GM13976 (cell line): ENCODE measurements at regions not wholly inside any gene's neighbourhood (a gene's known extent, or its start where the extent isn't known, plus 50 kb on each side); places are given as distances from the start of the nearest gene placed in this dataset.

Experiments
- DNase-seq: peaks from one replicate; pipeline ENCODE4 v3.0.0; 2012; ENCODE audit warnings: low spot score
- in situ Hi-C: fragments of 300-500 bp; cut with MboI; formaldehyde crosslinking; loops from one replicate; pipeline ENCODE4 v1.12.0; 2022; ENCODE audit warnings: low sequenced_read_pairs, mixed read lengths, inconsistent platforms; ENCODE audit not compliant: unreplicated experiment
- TF ChIP-seq, protein P1 (sequence below): IDR thresholded peaks from 2 replicates; pipeline ENCODE4 v1.5.1; 2012; ENCODE audit warnings: borderline replicate concordance, mild to moderate bottlenecking; ENCODE audit not compliant: insufficient read depth; ENCODE audit errors: extremely low read depth, missing control alignments, control extremely low read depth

DNA sequence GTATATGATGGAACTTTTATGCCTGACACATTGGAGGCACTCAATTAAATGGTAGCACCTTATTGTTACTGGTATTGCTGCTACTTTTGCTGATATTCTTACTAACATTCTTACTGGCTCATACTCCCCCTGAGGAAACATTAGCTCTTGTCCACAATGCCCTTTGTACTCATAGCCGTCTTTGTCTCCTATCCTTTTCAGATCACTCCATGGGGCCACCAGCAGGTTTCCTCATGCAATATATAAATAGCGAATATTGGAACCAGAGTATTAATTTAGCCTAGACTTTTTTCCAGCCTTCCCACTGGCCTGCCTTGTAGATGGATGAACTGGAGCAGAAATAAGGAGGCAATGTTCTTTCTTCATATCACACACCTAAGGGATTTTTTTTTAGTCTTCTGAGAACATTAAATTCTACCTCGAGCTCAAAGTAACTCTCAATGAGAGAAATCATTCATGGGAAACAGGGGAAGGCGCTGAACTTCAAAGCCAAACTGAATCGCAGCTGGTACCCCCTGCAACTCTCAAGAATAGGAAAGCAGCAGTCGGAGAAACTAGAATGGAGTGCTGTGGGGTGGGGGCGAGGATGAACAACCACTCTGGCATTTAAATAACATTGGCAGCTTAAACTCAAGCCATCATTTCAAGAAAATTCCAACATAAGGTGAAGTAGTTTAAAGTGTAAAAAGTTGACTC lies 300.3 kb downstream of the TAFA4 start:
- no peak for DNase-seq
- in situ Hi-C loops, result no loop called here
- TF ChIP-seq, protein P1, sequence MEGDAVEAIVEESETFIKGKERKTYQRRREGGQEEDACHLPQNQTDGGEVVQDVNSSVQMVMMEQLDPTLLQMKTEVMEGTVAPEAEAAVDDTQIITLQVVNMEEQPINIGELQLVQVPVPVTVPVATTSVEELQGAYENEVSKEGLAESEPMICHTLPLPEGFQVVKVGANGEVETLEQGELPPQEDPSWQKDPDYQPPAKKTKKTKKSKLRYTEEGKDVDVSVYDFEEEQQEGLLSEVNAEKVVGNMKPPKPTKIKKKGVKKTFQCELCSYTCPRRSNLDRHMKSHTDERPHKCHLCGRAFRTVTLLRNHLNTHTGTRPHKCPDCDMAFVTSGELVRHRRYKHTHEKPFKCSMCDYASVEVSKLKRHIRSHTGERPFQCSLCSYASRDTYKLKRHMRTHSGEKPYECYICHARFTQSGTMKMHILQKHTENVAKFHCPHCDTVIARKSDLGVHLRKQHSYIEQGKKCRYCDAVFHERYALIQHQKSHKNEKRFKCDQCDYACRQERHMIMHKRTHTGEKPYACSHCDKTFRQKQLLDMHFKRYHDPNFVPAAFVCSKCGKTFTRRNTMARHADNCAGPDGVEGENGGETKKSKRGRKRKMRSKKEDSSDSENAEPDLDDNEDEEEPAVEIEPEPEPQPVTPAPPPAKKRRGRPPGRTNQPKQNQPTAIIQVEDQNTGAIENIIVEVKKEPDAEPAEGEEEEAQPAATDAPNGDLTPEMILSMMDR, result no peak

DNA sequence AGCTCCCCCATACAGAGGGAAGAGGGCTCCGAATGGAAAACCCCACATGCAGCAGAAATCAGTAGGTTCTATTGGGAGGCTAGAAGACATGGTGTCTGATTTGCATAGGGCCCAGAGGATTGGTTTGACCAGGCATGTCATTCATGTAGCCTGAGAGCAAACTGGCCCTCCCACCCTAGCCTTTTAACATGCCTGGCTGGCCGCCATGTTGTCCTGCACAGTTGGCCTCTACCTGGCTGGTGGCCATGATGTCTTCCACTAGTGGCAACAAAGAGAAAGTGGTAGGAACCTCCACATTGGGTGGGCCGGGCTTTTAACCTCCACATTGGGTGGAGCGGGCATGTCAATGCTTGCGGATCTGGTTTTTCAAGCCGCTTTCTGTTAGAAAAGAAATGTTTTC lies 312.1 kb downstream of the TAFA4 start:
- no peak for DNase-seq
- in situ Hi-C loops, result no loop called here
- TF ChIP-seq, protein P1, result no peak

DNA sequence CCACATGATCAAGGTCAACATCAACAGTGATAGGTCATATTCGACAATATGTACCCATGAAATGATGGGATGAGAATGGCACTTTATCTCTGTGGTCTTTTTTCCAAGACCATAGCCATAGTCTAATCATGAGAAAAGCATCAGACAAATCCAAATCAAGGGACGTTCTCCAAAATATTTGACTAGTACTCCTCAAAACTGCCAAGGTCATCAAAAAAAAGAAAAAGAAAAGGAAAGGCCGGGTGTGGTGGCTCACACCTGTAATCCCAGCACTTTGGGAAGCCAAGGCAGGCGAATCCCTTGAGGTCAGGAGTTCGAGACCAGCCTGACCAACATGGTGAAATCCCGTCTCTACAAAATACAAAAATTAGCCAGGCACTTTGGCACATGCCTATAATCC lies 318.3 kb downstream of the TAFA4 start:
- DNase-seq, result no peak
- in situ Hi-C loops, result no loop called here
- TF ChIP-seq, protein P1, result no peak

DNA sequence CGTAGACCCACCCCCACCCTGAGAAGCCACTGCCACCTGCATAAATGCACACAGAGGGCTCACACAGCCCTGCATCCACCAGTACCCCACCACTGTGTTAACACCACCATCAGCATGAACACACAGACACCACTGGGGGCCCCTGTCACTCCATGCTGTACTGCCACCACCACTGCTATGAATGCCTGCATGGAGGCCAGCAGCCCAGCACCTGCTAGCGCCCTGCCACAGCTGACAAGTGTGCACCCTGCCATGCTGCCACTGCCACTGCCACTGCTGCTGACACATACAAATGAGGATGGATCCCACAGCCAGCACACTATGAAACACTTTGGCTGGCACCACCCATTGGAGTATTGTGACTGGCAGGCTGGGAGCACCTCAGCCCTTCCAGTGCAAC lies 361.0 kb downstream of the TAFA4 start:
- TF ChIP-seq, protein P1, result no peak
- in situ Hi-C loops, result no loop called here
- DNase-seq, result no peak

DNA sequence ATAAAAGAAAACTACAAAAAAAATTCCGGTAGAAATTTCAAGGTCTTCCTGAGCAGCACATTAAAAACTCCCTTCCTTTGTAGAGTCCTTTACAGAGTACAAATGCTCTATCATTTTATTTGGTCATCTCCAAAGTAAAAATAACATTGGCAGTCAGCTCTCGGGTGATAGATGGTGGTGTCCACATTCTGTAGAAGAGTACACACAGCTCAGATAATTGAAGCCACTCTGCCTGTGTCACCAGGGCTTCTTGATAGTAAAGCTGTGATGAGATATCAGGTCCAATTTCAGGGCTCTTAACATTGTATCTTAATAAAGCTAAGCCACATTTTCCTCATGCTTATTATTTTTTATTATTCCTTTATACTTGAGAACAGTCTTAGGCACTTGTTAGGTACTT lies 371.6 kb downstream of the TAFA4 start:
- no peak for DNase-seq
- in situ Hi-C loops, result no loop called here
- TF ChIP-seq, protein P1, result no peak

DNA sequence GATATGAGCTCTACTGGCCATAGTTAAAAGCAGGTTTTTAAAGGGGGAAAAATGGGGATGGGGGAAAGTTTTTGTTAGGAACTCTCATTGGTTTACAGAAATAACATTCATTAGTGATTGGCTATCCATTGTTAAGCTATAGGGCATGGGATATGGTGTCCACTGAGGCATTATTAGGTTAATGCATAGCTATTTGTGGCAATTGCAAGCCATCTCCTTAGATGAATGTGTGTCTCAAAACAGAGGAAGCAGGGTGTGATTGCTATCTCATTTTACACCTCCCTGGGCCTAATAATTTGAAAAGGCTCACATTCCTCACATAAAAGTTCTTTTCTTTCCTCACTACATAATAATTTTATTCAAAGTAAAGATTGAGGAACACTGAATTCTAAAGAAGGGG lies 396.6 kb downstream of the TAFA4 start:
- TF ChIP-seq, protein P1, result no peak
- DNase-seq, result no peak
- in situ Hi-C loops, result no loop called here
